ENCODE measurements at regions not wholly inside any gene's neighbourhood (a gene's known extent, or its start where the extent isn't known, plus 50 kb on each side); places are given as distances from the start of the nearest gene placed in this dataset.

GRCh38 chr9:7545371-7546165 is 254.0 kb downstream of the DMAC1 start:
- H3K4me3 ChIP-seq (ENCODE audit: insufficient read depth, low read length, poor library complexity, severe bottlenecking) = no peak overlapping the region
- no peak for TF ChIP-seq CTCF (IDR thresholded peaks at IDR 0.05; ENCODE audit: insufficient read depth, low read length, poor library complexity, severe bottlenecking)
- no peak for TF ChIP-seq EZH2phosphoT487 (conservative IDR thresholded peaks at IDR 0.05; ENCODE audit: low read length)
- H3K4me2 ChIP-seq (ENCODE audit: low read depth, low read length, poor library complexity, severe bottlenecking) = no peak overlapping the region
- no peak overlapping the region for H3K9ac ChIP-seq (ENCODE audit: low read length)
- H3K9me2 ChIP-seq (replicated peaks; ENCODE audit: insufficient read depth, low read length) = no peaks in the 10 kb centered on the region
- H3K27ac ChIP-seq (ENCODE audit: low read depth, low read length) = no peak overlapping the region
- H3K9me3 ChIP-seq (ENCODE audit: insufficient read depth, low read length) = no peaks in the 10 kb centered on the region
- no peaks in the 10 kb centered on the region for H3K36me3 ChIP-seq (ENCODE audit: low read length)
- no peak overlapping the region for H2AFZ ChIP-seq (ENCODE audit: low read depth, low read length, severe bottlenecking)
- H3K79me2 ChIP-seq (ENCODE audit: insufficient read depth, low read length) = no peaks in the 10 kb centered on the region
- no peaks in the 10 kb centered on the region for H4K20me1 ChIP-seq (ENCODE audit: low read depth, low read length)
- no peaks in the 10 kb centered on the region for H3K27me3 ChIP-seq (ENCODE audit: low read length)
- H3F3A ChIP-seq (ENCODE audit: insufficient read depth) = no peaks in the 10 kb centered on the region

GRCh38 chr9:7542693-7543092 is 256.9 kb downstream of the DMAC1 start:
- H3K4me3 ChIP-seq (ENCODE audit: insufficient read depth, low read length, poor library complexity, severe bottlenecking) = no peak overlapping the region
- no peak overlapping the region for H2AFZ ChIP-seq (ENCODE audit: low read depth, low read length, severe bottlenecking)
- no peaks in the 10 kb centered on the region for H3K9me2 ChIP-seq (replicated peaks; ENCODE audit: insufficient read depth, low read length)
- no peaks in the 10 kb centered on the region for H3K9me3 ChIP-seq (ENCODE audit: insufficient read depth, low read length)
- no peaks in the 10 kb centered on the region for H3K36me3 ChIP-seq (ENCODE audit: low read length)
- TF ChIP-seq EZH2phosphoT487 (conservative IDR thresholded peaks at IDR 0.05; ENCODE audit: low read length) (no peak), CTCF (IDR thresholded peaks at IDR 0.05; ENCODE audit: insufficient read depth, low read length, poor library complexity, severe bottlenecking) (no peak)
- no peaks in the 10 kb centered on the region for H4K20me1 ChIP-seq (ENCODE audit: low read depth, low read length)
- H3K27me3 ChIP-seq (ENCODE audit: low read length) = no peaks in the 10 kb centered on the region
- no peaks in the 10 kb centered on the region for H3F3A ChIP-seq (ENCODE audit: insufficient read depth)
- no peak overlapping the region for H3K4me2 ChIP-seq (ENCODE audit: low read depth, low read length, poor library complexity, severe bottlenecking)
- no peaks in the 10 kb centered on the region for H3K79me2 ChIP-seq (ENCODE audit: insufficient read depth, low read length)
- H3K9ac ChIP-seq (ENCODE audit: low read length) = no peak overlapping the region
- H3K27ac ChIP-seq (ENCODE audit: low read depth, low read length) = no peak overlapping the region

- TF ChIP-seq CTCF (IDR thresholded peaks at IDR 0.05; ENCODE audit: insufficient read depth, low read length, poor library complexity, severe bottlenecking) (no peak), EZH2phosphoT487 (conservative IDR thresholded peaks at IDR 0.05; ENCODE audit: low read length) (no peak)
- H3K4me3 ChIP-seq (ENCODE audit: insufficient read depth, low read length, poor library complexity, severe bottlenecking) = no peak overlapping the region
- no peak overlapping the region for H2AFZ ChIP-seq (ENCODE audit: low read depth, low read length, severe bottlenecking)
Measured at GRCh38 chr9:7542126-7542525, 257.5 kb downstream of the DMAC1 start.

More at GRCh38 chr9:7542126-7542525, 257.5 kb downstream of the DMAC1 start:
- no peaks in the 10 kb centered on the region for H3K79me2 ChIP-seq (ENCODE audit: insufficient read depth, low read length)
- H3K4me2 ChIP-seq (ENCODE audit: low read depth, low read length, poor library complexity, severe bottlenecking) = no peak overlapping the region
- no peak overlapping the region for H3K9ac ChIP-seq (ENCODE audit: low read length)
- no peaks in the 10 kb centered on the region for H3K36me3 ChIP-seq (ENCODE audit: low read length)
- H3F3A ChIP-seq (ENCODE audit: insufficient read depth) = no peaks in the 10 kb centered on the region
- H3K9me3 ChIP-seq (ENCODE audit: insufficient read depth, low read length) = no peaks in the 10 kb centered on the region
- no peaks in the 10 kb centered on the region for H3K27me3 ChIP-seq (ENCODE audit: low read length)
- no peaks in the 10 kb centered on the region for H3K9me2 ChIP-seq (replicated peaks; ENCODE audit: insufficient read depth, low read length)
- H4K20me1 ChIP-seq (ENCODE audit: low read depth, low read length) = no peaks in the 10 kb centered on the region
- H3K27ac ChIP-seq (ENCODE audit: low read depth, low read length) = no peak overlapping the region

Data from SU-DHL-6 (cell line).